SHP77 (cell line): ENCODE measurements at regions not wholly inside any gene's neighbourhood (a gene's known extent, or its start where the extent isn't known, plus 50 kb on each side); places are given as distances from the start of the nearest gene placed in this dataset.

Experiments
- DNase-seq, 2 experiments: peaks; one replicate each; lab custom pipeline; 2025; lab: John Stamatoyannopoulos, UW

DNA sequence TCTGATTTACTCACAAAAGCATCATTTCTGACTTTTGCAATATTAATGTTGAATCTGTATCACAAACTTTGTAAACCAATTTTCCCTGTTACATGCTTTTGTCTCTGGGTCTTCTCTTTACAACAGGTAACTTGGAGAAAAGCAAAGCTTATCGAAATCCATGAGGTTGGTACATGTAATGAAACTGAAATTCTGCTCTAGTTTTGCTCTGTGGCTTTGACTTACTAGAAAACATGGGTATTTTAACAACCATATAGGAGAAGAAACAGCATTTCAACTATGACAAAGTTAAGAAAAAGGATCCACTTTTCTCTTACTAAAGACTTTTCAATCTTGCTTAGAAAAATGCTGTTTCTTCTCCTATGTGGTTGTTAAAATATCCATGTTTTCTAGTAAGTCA is 645.8 kb downstream of the STIM2 start:
- no peak for DNase-seq

DNA sequence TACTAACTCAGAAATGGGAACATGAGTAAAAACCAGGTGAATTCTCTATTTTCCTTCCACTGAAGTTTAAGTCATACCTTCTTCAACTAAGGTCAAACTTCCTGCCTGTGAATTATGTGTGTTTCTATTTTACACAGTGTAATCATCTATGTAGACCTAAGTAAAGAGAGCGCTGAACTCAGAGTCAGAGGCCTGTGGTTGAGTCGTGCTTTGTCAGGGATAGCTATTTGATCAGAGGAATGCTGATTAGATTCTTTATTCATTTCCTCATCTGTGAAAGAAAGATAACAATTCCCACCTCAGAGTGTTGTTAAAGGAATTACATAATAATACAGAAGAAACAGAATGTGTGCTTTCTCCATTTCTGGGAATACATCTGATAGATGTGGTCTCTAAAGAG is 654.1 kb downstream of the STIM2 start:
- DNase-seq, result no peak

DNA sequence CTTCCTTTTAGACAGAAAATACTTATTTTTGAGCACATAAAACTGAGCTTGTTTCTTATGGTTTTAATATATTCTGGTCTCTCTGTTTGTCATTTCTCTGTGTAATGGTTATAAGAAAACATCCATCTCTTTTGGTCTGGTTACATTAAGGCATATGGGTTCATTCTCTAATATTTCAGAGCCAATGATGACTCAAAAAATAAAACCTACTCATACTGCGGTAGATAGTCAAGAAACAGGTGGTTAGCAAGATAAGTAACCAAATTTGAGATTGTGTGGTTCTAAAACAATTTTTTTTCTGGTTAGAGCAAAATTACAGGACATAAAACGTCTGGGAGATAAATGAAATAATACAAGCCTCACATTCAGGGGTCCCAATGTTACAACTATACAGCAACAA is 654.5 kb downstream of the STIM2 start:
- DNase-seq, result no peak

DNA sequence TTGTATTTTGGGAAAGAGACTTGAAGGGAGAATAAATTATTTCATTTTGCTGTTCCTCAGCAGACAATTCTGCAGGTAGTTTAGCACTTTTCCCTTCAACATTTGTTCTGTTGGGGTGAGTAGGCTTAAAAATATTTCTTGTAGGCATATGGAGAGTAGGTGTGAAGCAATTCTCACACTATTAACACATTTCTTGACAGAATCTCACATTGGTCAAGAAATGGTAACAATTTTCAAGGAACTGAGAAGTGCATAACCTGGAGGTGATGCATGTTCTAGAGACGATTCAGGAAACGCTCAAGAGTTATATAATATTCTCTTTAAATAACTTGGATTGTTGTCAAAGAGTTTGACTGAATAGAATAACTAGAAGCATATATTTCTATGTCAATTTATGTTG is 658.2 kb downstream of the STIM2 start:
- DNase-seq, result no peak

DNA sequence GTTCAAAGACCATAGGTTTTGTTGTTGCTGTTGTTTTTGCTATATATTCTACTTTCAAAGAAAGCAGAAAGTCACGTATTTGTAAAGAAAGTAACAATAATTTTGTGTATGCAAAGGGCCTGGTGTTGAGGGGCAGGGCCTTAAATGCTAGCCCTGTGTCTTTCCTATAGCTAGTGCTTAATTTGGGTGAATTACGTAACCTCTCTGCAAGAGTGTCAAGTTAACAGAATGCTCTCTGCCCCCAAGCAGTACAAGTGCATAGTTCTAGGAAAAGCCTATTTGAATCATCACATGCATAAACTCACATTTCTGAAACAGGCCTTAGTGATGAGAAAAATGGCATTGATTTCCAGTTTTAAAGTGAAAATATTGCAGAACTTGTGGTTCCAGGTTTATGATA is 663.6 kb downstream of the STIM2 start:
- no peak for DNase-seq

DNA sequence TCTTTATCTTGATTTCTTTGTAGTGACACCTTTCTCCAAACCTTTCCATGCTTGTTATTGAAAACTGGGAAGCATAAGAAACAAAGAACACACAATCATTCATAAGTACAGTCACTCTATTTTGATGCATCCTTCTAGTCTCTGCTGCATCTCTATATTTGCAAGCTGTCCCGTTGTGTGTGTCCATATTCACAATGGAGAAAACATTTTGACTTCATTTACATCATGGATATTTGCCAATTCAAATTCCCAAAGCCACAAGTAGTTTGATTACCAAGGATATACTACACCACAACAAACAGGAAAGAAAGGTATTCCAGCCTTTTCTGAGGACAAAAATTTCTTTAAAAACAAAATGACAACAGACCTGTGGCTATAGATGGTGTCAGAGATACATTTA is 673.8 kb downstream of the STIM2 start:
- DNase-seq, result no peak

DNA sequence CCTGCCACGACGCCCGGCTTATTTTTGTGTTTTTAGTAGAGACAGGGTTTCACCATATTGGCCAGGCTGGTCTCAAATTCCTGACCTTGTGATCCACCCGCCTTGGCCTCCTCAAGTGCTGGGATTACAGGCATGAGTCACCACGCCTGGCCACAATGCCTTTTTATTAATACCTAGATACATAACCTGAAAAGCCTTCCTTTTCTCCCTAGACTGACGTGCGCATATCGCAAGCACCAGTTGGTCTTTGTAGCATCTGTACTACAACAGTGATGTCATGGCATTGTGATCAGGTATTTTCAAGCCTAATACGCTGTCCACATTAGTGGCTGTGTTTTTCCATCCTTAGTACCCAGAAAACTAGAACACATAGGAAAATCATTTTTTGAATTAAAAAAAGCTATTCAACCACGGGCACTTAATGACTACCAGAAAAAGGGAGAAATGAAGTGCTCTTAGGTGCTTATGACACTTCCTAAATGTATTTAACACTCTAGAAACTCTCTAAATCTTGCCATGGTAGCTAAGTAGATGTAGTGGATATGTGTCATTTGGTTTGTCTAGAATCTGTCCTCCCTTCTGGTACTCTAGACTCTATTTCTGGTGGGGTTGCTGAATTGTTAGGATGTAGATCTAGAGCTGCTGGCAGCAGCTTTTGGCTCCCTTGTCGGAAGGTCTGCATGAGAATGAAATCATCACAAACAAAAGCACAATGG is 707.8 kb downstream of the STIM2 start:
- no peak for DNase-seq

DNA sequence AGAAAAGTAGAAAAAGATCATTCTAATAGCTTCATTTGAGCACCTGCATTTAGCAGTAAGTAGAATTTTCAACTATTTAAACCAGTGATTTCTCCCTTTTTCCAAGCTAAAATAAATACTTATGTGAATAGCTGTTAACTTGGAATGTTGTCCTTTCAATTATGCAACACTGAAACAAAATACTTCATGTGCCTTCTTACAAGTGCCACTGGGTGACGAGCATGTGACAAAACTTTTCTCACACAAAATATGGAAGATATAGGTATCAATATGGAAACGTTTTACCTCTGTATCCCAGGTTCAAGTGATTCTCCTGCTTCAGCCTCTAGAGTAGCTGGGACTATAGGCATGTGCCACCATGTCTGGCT is 708.3 kb downstream of the STIM2 start:
- no peak for DNase-seq

DNA sequence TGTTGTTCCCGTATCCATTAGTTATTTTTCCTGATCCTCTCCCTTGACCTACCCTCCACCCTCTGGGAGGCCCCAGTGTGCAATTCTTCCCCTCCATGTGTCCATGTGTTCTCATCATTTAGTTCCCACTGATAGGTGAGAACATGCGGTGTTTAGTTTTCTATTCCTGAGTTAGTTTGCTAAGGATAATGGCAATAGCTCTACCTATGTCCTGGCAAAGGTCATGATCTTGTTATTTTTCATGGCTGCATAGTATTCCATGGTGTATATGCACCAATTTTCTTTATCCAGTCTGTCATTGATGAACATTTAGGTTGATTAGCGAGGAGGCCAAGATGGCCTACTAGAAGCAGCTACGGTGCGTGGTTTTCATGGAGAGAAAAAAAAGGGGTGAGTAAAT is 714.1 kb downstream of the STIM2 start:
- no peak for DNase-seq

DNA sequence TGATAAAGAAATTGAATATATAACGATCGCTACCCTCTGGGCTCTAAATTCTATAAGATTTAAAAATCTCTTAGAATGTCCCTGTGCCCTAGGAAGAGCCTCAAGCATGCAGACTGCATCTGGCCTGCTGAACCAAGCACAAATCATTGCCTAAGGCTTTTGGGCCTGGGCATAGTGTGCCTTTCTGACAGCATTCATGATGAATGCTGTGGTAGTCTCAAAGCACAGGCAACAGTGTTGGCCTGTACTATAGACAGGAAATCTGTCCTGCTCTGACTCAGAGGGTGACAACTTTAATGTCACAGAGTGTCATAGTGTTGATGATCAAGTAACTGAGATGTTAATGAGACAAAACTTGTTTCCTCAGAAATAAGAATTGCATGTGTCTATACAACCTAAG is 717.3 kb downstream of the STIM2 start:
- no peak for DNase-seq

DNA sequence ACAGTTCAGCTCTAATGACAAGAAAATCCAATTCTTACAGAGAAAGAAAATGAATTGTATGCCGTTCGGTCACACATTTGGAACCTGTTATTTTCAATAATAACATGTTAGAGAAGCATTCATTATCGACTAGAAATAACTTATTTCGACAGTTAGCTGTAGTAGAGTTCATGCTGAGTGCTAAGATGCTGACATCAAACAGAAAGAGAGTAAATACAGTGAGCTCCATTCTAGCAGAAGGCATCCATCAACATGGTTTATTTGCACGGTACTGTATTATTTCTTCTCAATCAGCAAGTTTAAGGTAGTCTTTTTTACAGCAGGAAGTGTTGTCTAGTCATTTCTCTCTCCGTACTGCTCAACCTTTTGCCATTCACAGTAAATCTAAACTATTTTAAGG is 732.1 kb downstream of the STIM2 start:
- DNase-seq, result no peak

DNA sequence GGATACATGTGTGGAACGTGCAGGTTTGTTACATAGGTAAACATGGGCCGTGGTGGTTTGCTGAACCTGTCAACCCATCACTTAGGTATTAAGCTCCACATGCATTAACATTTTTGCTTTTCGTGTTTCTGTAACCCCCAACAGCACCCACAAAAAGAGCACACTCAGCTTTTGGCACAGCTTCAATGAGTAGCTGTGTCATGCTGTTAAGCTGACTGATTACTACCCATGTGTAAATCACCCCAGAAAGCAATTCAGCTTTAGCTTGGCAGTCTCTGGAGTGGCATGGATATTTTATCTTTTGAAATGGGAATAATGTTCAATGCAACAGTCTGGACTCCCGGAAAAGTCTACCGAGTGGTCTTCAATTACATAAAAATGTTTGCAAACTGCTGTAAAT is 734.3 kb downstream of the STIM2 start:
- DNase-seq, result no peak

DNA sequence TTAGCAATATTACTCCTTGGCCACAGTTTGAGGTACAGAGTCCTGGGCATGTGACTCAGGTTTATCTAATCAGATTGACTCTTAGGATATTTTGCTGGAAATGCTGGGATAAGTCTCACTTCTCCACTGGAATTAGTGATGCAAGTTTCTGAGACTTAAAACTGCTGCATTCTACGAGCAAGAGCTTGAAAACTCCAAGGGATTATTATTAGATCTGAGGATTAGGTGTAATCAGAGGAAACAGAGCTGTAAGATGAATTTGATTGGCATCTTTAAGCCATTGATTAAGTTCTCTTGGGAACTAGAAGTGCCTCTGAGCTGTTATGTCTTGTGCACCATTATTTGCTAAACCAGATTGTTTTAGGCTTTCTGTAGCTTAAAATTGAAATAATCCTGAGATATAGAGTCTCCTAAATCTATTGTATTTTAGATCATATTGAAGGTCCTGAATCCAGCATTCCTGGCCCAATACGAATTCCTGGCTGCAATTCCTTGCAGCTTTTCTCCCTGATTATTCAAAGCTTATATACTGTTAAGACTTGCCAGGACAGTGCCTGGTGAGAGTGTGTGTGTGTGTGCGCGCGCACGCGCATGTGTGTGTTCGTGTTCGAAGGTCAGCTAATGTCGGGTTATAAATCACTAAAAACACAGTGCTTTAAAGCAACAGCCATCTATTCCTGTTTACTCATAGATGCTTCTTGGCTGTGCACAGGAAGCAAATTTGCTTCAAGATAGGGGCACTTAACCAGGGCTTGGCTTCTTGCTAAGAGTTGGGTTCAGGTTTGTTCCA is 735.1 kb downstream of the STIM2 start:
- no peak for DNase-seq

DNA sequence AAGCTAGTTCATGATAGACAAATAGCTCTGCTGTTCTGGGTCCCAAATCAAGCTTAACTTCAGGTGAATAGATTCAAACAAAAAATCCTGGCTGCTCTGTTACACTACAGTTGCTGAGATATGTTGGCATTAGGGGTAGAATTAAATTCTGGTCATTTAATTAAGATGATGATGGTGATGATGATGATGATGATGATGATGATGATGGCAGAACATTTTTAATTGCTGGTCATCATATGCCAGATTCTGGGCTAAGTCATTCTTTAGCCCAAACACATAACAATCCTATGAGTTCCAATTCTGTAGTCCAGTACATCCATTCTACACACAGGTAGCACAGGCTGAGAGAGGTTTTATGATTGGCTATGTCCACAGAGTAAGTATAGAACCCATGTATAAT is 741.5 kb downstream of the STIM2 start:
- DNase-seq, result no peak

DNA sequence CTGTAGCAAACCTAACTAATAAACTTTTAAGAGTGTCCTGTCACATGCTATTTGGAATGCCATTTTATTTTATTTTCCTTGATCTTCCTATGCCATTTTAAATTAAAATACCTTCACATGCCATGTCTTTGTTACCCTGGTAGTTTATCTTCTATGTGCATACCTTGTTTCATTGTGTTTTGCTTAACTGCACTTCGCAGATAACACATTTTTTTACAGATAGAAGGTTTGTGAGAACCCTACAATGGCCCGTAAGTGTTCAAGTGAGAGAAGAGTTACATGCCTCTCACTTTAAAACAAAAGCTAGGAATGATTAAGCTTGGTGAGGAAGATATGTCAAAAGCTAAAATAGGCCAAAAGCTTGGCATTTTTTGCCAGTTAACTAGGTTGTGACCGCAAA is 744.1 kb downstream of the STIM2 start:
- no peak for DNase-seq

DNA sequence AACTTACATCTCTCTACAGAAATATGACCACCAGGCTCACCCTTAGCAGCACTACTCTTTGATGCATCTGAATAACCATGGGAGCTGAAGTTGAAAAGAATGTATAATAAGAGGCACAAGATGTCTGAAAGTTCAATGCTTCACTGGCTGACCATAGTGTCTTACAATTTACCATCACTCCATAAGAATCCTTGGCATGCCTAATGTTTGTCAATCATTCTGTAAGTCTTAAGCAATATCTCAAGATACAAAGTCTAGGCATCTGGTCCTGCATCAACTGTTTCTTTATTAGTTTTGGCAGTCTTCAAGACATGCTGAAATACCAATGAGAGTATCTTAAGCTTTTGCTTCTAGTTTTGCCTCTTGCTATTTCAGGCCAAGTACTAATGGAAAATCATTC is 755.5 kb downstream of the STIM2 start:
- DNase-seq, result no peak

DNA sequence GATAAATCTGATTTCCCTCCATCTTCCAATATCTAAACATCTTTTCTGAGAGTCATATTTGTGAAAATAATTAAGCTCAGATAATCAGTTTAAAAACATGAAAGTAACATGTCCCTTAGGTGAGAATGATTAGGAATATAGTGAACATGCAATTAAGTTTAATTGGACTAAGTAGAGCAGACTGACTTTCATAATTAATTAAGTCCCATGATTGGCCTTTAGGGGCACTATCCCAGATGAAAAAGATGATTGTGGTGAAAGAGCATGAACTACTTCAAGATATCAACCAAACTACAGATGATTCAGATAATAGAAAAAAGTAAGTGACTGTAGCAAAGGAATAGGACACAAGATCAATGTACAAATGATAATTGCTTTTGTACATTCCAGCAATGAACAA is 758.8 kb downstream of the STIM2 start:
- no peak for DNase-seq

DNA sequence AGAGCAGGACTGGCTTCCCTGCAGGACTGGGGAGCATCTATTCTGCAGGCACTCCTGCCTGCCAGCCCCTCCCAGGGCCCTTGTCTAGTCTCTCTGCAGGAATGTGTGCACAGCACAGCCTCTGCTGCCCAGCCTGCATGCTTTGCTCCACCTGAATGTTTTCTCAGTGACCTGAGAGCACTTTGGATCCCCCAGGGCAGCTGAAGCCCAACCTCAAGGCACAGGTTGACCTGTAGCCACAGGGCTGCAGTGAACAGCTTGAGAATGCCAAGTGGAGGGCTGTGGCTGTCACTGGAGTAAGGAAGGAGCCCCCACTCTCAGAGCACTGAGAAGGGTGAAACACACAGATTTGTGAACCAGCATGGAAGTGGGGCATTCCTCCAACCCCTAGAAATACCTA is 760.2 kb downstream of the STIM2 start:
- no peak for DNase-seq

DNA sequence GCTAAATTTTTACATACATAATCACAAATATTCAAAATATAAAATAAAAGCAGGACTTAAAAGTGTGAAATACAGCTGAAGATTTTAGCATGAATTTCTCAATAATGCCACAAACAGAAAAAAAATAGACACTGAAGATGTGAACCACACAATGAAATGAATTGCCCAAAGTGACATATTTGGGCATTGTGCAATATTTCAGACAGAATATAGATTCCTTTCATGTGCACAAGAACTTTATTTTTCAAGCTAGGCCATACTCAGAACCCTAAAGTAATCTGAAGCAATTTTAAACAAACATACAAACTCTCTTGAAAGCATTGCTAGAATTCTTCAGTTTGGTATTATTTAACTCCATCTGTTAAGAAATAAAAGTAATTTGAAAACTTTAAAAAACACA is 764.1 kb downstream of the STIM2 start:
- no peak for DNase-seq

DNA sequence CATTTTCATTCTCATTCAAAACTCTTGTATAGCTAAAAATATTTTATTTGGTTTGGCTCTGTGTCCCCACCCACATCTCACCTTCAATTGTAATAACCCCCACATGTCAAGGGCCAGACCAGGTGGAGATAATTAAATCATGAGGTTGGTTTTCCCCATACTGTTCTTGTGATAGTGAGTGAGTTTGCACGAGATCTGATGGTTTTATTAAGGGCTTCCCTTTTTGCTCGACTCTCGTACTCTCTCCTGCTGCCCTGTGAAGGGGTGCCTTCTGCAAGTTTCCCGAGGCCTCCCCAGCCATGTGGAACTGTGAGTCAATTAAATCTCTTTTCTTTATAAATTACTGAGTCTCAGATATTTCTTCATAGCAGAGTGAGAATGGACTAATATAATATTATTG is 768.0 kb downstream of the STIM2 start:
- no peak for DNase-seq

DNA sequence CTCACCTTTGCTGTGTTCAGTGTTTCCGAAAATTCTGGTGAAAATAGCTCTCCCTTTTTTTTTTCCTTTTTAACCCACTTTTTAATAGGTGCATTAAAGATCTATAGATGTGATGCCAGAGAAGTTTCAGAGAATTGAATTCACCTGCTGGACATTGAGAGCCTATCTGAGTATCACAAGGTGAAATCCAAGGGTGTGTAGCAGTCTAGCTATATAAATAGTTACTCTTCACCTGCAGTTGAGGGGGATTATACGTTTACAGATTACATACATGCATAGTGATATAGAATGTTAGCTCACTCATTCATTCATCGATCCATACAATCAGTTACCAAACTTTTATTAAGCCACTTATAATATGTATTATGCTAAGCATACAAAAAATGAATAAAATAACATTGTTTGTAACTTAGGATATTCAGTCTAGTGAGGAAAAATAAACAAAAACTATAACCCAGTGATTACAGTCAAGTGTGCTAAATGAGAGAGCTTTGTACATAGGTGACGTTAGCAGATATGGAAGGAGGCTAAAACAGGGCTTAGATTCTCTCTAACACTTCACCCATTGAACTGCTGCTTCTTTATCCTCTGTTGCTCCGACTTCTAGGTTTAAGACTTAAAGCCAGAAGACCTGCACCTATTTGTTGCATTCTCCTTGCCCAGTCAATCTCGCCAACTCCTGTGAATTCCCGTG is 769.0 kb downstream of the STIM2 start:
- no peak for DNase-seq

DNA sequence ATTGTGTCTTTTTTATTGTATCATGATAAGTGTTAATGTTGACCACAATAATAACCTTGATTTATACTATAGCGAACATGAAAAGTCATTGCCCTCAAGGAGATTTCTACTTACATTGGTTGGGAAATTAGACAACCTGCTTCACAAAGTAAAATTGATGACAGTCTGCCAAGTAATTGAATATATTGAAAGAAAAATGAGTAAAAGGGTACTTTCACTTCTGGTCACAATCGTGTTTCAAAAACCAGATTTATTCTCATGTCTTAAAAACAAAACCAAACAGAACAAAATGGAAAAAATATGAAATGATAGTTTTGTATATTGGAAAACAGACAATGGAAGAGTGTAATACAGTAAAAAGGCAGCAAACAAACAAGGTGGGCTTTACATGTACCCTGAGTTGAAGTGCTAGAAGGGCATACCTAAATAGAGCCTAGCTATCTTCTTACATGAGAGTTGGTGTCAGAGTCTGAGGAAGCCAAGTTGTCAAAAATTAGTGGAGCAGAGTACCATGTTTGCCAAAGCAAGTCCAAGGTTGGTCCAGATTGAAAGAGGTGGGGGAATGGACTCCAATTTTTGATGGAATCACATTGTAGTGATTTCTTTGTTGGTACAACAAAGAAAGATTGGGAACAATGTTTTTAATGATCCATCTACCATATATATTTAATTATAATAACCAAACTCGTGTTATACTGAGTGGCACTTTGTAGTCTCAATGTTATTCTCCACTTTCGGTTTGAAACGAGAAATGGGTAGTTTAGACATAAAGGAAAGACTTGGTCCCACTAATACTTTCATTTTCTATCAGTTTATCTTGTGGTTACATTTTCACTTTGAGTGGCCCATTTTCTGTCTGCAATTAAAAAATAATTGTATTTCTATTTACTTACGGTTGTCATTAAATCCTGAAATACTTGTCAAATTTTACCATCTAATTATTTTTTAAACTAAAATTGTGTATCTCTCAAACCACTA is 775.6 kb downstream of the STIM2 start:
- DNase-seq, result no peak
